ENCODE measurements at regions not wholly inside any gene's neighbourhood (a gene's known extent, or its start where the extent isn't known, plus 50 kb on each side); places are given as distances from the start of the nearest gene placed in this dataset.

- no peak for DNase-seq (ENCODE audit: low spot score)
Measured at GRCh38 chr1:239322369-239322768, 64.0 kb upstream of the CHRM3 start.

DNA sequence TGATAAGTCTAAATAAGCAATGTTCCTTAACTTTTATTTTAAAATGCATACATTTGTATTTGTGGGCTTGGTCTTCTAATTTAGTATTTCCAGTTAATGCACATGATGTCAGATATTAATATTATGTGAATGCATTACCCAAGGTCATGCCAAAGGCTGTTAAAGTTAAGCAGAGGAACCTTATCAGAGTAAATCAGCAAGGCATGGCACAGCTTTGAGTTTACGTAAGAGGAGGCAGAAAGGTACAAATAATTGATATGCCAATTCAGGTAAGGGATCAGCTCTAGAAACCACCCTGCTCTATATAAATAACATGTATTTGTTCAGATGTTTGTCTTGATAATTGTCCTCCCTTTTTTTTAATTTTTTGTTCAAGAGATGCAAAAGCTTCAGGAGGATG is 64.5 kb upstream of the CHRM3 start:
- DNase-seq (ENCODE audit: low spot score) = no peak

- no peak for DNase-seq (ENCODE audit: low spot score)
Measured at GRCh38 chr1:239317948-239318347, 68.4 kb upstream of the CHRM3 start.

- peak; percentile 57 for DNase-seq (ENCODE audit: low spot score)
Measured at GRCh38 chr1:239315631-239316217, 70.6 kb upstream of the CHRM3 start.

DNA sequence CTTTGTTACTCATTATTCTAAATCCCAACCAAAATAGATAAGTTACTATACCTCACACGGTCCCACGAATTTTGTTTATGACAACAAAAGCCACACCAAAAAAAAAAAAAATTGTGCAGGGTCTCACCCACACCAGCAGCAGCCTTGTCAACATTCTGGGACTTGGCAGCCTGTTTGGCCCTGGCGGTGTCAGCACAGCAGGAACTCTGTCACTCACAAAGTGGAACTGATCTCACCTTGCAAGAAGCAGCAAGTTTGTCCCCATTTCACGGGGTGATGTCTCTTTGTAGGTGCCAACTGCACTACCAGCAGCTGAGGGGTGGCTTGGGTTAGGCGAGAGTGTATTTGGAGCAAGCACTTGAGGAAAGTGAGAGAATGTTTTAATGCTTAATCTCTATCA is 75.0 kb upstream of the CHRM3 start:
- no peak for DNase-seq (ENCODE audit: low spot score)

GRCh38 chr1:239308701-239309333 is 77.6 kb upstream of the CHRM3 start:
- DNase-seq (ENCODE audit: low spot score) = peak; percentile 63

- DNase-seq (ENCODE audit: low spot score) = no peak
Measured at GRCh38 chr1:239307886-239308285, 78.5 kb upstream of the CHRM3 start.

GRCh38 chr1:239306426-239306825 is 79.9 kb upstream of the CHRM3 start:
- DNase-seq (ENCODE audit: low spot score) = no peak

- no peak for DNase-seq (ENCODE audit: low spot score)
Measured at GRCh38 chr1:239303289-239303688, 83.1 kb upstream of the CHRM3 start.

DNA sequence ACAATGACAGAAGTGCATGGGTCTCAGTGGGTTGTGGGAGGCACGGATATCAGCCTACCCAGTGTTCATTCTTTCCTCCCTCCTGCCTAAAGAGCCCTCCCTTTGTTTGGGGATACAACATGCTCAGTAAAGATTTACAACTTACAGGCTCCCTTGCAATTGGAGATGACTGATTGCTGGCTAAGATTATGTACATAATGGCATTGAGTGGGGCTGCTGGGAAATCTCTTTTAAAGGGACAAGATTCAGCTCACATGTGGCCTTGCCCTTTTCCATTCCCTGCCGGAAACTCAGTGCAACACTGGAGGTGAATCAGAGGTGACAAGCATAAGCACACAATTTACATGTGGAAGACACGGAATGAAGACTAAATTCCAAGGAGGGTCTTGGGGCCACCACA is 83.7 kb upstream of the CHRM3 start:
- DNase-seq (ENCODE audit: low spot score) = no peak

DNA sequence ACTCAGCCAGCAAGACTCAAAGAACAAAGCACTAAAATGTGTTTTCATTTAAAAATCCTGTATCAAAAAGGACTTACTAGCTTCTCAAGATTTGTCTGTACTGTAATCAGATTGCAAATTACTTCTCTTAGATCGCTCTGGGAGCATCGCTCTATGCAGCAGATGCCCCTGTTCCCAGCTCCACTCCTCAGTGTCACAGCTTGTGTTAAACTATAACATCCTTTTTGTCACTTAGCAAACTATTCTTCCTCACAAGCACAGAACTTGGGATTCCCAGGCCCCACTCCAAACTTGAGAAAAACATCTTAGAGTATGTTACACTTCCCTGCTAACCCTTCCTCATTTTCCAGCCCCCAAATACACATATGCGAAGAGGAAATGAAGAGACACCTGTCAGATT is 85.1 kb upstream of the CHRM3 start:
- no peak for DNase-seq (ENCODE audit: low spot score)

DNA sequence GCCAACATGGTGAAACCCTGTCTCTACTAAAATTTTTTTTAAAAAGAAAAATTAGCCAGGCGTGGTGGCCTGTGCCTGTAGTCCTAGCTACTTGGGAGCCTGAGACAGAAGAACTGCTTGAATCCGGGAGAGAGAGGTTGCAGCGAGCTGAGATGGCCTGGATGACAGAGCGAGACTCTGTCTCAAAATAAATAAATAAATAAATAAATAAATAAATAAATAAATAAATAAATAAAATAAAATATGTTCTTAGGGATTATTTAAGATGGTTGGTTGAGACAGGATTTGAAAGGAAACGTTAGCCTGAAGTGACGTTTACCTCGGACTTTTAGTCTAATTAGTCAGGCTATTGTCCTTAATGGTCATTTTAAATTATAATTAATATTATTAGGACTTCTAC is 88.5 kb upstream of the CHRM3 start:
- no peak for DNase-seq (ENCODE audit: low spot score)

- DNase-seq (ENCODE audit: low spot score) = peak; percentile 25
Measured at GRCh38 chr1:239293350-239294110, 92.8 kb upstream of the CHRM3 start.

DNA sequence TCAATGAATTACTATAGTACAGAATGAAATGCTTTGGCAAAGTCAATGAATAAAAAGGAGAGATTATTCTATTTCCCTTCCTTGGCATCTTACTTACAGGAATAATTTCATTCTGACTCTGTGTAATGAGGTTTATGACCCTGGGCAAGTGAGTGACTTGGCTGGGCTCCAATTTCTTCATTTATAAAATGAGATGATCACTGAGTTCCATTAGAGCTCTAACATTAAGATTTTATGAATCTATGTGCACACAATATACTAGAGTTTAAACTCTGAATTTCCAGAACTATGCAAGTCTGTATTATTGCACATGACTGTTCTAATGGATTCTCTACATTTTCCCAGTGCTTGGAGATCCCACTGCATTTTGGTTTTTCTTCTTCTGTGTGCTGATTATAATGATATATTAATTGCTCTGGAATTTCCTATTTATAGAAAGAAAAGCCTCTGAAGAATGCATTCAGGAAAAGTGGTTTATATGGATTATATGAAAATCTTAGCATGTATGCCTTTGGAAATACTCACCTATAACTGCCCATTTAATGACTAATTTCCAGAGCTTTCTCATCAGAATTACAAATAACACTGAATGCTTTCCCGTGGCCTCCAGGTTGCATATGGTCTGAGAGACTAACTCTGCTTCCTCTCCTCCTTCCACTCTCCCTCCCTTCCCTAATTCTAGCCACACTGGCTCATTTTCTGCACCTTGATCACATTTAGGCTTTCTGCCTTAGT is 97.4 kb upstream of the CHRM3 start:
- DNase-seq (ENCODE audit: low spot score) = no peak

DNA sequence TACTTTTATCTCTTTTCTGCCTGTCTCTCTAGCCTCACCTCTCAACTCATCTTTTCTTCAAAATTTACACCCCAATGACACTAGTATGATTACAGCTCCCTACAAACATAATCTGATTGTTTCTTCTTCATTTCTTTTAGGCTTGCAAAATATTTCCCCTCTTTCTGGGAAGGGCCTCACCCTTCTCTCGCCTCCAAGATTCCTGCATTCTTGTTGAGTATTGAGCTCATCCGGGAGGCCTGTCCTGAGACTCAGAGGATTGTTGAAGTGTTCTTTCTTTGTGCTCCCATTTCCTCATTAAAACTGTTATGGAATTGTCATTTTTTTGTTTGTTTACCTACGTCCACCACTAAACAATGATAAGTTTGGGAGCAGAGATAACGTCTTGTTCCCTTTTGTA is 99.1 kb upstream of the CHRM3 start:
- DNase-seq (ENCODE audit: low spot score) = no peak

GRCh38 chr1:239283216-239283615 is 103.2 kb upstream of the CHRM3 start:
- DNase-seq (ENCODE audit: low spot score) = no peak

DNA sequence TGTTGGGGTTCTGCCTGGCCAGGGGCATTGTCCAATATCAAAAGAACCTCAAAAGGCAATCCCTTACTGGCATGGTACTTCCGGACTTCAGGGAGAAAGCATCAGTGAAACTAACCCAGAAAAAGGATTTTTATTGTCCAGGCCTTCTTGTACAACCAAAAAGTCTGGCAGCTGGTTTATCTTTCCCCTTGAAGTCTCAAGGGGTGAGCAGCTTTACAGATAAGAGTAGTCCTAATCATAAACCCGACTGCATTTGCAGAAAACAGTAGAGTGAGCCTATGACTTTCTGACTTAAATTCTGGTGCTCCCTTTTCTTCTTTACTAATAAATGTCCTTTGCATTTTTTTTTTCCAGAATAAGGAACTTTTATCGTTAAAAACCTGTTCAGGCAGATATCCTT is 104.0 kb upstream of the CHRM3 start:
- DNase-seq (ENCODE audit: low spot score) = no peak

GRCh38 chr1:239276051-239276450 is 110.3 kb upstream of the CHRM3 start:
- DNase-seq (ENCODE audit: low spot score) = no peak

- DNase-seq (ENCODE audit: low spot score) = no peak
Measured at GRCh38 chr1:239274242-239274830, 112.0 kb upstream of the CHRM3 start.

GRCh38 chr1:239270509-239270908 is 115.9 kb upstream of the CHRM3 start:
- no peak for DNase-seq (ENCODE audit: low spot score)

GRCh38 chr1:239269706-239270105 is 116.7 kb upstream of the CHRM3 start:
- no peak for DNase-seq (ENCODE audit: low spot score)

DNA sequence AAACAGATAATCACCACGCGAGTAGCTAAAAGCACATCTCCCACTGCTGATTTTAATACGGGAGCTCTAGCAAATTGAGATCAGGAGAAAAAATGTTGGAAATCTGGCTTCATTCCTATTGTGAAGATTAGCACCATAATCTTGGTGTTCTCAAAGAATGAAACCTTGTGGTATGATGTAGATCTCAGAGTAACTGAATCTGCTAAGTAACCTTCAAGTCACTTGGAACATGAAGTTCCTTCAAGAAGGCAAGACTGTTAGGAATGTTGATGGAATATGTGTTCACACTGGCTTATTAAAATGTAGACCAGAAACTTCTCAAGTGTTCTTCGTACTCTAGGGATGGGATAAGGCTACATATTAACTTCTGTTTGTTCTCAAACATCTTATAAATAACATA is 117.4 kb upstream of the CHRM3 start:
- DNase-seq (ENCODE audit: low spot score) = no peak

All from HT-29 (cell line).